HepG2 (cell line): ENCODE measurements at regions not wholly inside any gene's neighbourhood (a gene's known extent, or its start where the extent isn't known, plus 50 kb on each side); places are given as distances from the start of the nearest gene placed in this dataset.

Source experiments
- ARID4A ChIP-seq: sonication (generic); formaldehyde crosslinking; IDR thresholded peaks from 2 replicates; pipeline ENCODE4 v1.5.0; 2020; ENCODE audit warnings: mild to moderate bottlenecking, missing genetic modification reagents, borderline replicate concordance
- ARID5B ChIP-seq: IDR thresholded peaks from 2 replicates; pipeline ENCODE4 v1.4.0; 2020; ENCODE audit warnings: mild to moderate bottlenecking, missing genetic modification reagents
- BCL6 ChIP-seq: IDR thresholded peaks from 2 replicates; pipeline ENCODE4 v1.6.1; 2016; ENCODE audit warnings: missing genetic modification reagents, missing compliant biosample characterization
- ELF3 ChIP-seq: IDR thresholded peaks from 2 replicates; pipeline ENCODE4 v1.6.1; 2016; ENCODE audit warnings: missing genetic modification reagents, missing compliant biosample characterization
- FLYWCH1 ChIP-seq: sonication (generic); formaldehyde crosslinking; IDR thresholded peaks from 2 replicates; pipeline ENCODE4 v1.8.1; 2023; ENCODE audit warnings: mild to moderate bottlenecking, missing genetic modification reagents
- GATAD2A ChIP-seq: IDR thresholded peaks from 2 replicates; pipeline ENCODE4 v1.6.1; 2016
- KLF16 ChIP-seq, 2 experiments: sonication (generic) in 1 of 2; formaldehyde crosslinking in 1 of 2; IDR thresholded peaks; 2 replicates each; pipeline versions ENCODE4 v1.6.1 to v1.8.0; 2016 to 2023; ENCODE audit warnings: missing genetic modification reagents in 2 of 2, missing compliant biosample characterization in 1 of 2
- KMT2A ChIP-seq: sonication (generic); formaldehyde crosslinking; IDR thresholded peaks from 2 replicates; pipeline ENCODE4 v1.4.0; 2020; ENCODE audit warnings: missing genetic modification reagents
- MATR3 ChIP-seq: sonication (generic); formaldehyde crosslinking; IDR thresholded peaks from 2 replicates; pipeline ENCODE4 v1.4.0; 2020; ENCODE audit warnings: missing genetic modification reagents
- MED1 ChIP-seq: sonication (generic); formaldehyde crosslinking; IDR thresholded peaks from 2 replicates; pipeline ENCODE4 v1.4.0; 2020; ENCODE audit warnings: missing genetic modification reagents
- NCOA2 ChIP-seq: sonication (generic); formaldehyde crosslinking; IDR thresholded peaks from 2 replicates; pipeline ENCODE4 v1.8.0; 2022; ENCODE audit warnings: inconsistent platforms
- ONECUT2 ChIP-seq: sonication (generic); formaldehyde crosslinking; IDR thresholded peaks from 2 replicates; pipeline ENCODE4 v1.4.0; 2020; ENCODE audit warnings: missing genetic modification reagents
- PATZ1 ChIP-seq: sonication (generic); formaldehyde crosslinking; IDR thresholded peaks from 2 replicates; pipeline ENCODE4 v1.4.0; 2020; ENCODE audit warnings: missing genetic modification reagents
- POLR2A ChIP-seq, 2 experiments: IDR thresholded peaks; 2 replicates each; pipeline ENCODE4 v1.6.1; 2011; ENCODE audit warnings: low read depth in 2 of 2, low read length in 2 of 2, mild to moderate bottlenecking in 1 of 2, moderate library complexity in 1 of 2; ENCODE audit not compliant: insufficient read depth in 1 of 2
- PREB ChIP-seq: sonication (generic); formaldehyde crosslinking; IDR thresholded peaks from 2 replicates; pipeline ENCODE4 v1.4.0; 2020; ENCODE audit warnings: missing genetic modification reagents
- SP5 ChIP-seq: IDR thresholded peaks from 2 replicates; pipeline ENCODE4 v1.6.1; 2016; ENCODE audit warnings: low read depth, borderline replicate concordance
- ZNF556 ChIP-seq: sonication (generic); formaldehyde crosslinking; IDR thresholded peaks from 2 replicates; pipeline ENCODE4 v1.4.0; 2020; ENCODE audit warnings: mild to moderate bottlenecking, missing genetic modification reagents, borderline replicate concordance
- ZNF644 ChIP-seq: IDR thresholded peaks from 2 replicates; pipeline ENCODE4 v1.6.1; 2016; ENCODE audit warnings: low read depth
- ZNF737 ChIP-seq: sonication (generic); formaldehyde crosslinking; IDR thresholded peaks from 2 replicates; pipeline ENCODE4 v1.5.0; 2020; ENCODE audit warnings: missing genetic modification reagents, mild to moderate bottlenecking, borderline replicate concordance
- ZNF776 ChIP-seq: sonication (generic); formaldehyde crosslinking; IDR thresholded peaks from 2 replicates; pipeline ENCODE4 v1.4.0; 2020; ENCODE audit warnings: mild to moderate bottlenecking, missing genetic modification reagents

- TF ChIP-seq ONECUT2: peak; percentile 77
- TF ChIP-seq ZNF556 (CRISPR knock-in tag): no peak
- 0 out of 4 replicates have a peak, but pooled peaks of 1 of the 2 experiments have one; percentile 29 for TF ChIP-seq POLR2A (IDR thresholded peaks at IDR 0.05; ENCODE audit: insufficient read depth in 1 of 2, low read depth in 2 of 2, low read length in 2 of 2)
- TF ChIP-seq MATR3 (CRISPR knock-in tag): no peak
- TF ChIP-seq ZNF776: no peak
- TF ChIP-seq ZNF644 (CRISPR knock-in tag): peak; percentile 84
- TF ChIP-seq FLYWCH1 (CRISPR knock-in tag): no peak
- 0 out of 2 replicates have a peak, but pooled peaks have one; percentile 30 for TF ChIP-seq ELF3 (CRISPR knock-in tag)
- TF ChIP-seq BCL6 (CRISPR knock-in tag): peak; percentile 60; the same call in 1 of the 2 replicates
- peak; percentile 69 for TF ChIP-seq NCOA2 (CRISPR knock-in tag)
- TF ChIP-seq PREB: no peak
- TF ChIP-seq ARID4A: no peak
- no peak for TF ChIP-seq KMT2A (CRISPR knock-in tag)
- TF ChIP-seq ZNF737 (CRISPR knock-in tag): no peak
- TF ChIP-seq GATAD2A (CRISPR knock-in tag): peak; percentile 64
- 0 out of 2 replicates have a peak, but pooled peaks have one; percentile 24 for TF ChIP-seq MED1
- TF ChIP-seq PATZ1 (CRISPR knock-in tag): peak; percentile 77
- TF ChIP-seq ARID5B: peak; percentile 69
- no peak for TF ChIP-seq KLF16 (CRISPR knock-in tag; IDR thresholded peaks at IDR 0.05)
- TF ChIP-seq SP5 (CRISPR knock-in tag): no peak
These were observed 265.9 kb downstream of the RPS4Y2 start (continued) for GRCh38 chrY:21021811-21022210.
